Stimulated activated CD8-positive, alpha-beta memory T cell treated with anti-CD3 and anti-CD28 coated beads, Interleukin-15, amount 100 ng/mL, for 48 hours (primary cell): ENCODE measurements at regions not wholly inside any gene's neighbourhood (a gene's known extent, or its start where the extent isn't known, plus 50 kb on each side); places are given as distances from the start of the nearest gene placed in this dataset.

Experiments used
- DNase-seq, 2 donors: peaks; one replicate each; pipeline ENCODE4 v3.0.0-alpha.2; 2020; ENCODE audit warnings: low read depth in 2 of 2

- no peak for DNase-seq
Observed at GRCh38 chr11:115665175-115665821, 161.1 kb upstream of the CADM1 start.

GRCh38 chr11:115664313-115664712 lies 160.1 kb upstream of the CADM1 start:
- no peak for DNase-seq

- no peak for DNase-seq
Observed at GRCh38 chr11:115663790-115664189, 159.6 kb upstream of the CADM1 start.

- DNase-seq: no peak
Observed at GRCh38 chr11:115660030-115660805, 156.0 kb upstream of the CADM1 start.

- no peak for DNase-seq
Observed at GRCh38 chr11:115659061-115659963, 155.1 kb upstream of the CADM1 start.

- no peak for DNase-seq
Observed at GRCh38 chr11:115657586-115657985, 153.4 kb upstream of the CADM1 start.

- DNase-seq: no peak
Observed at GRCh38 chr11:115656669-115657068, 152.5 kb upstream of the CADM1 start.

- DNase-seq: no peak
Observed at GRCh38 chr11:115656041-115656440, 151.8 kb upstream of the CADM1 start.

- DNase-seq: no peak
Observed at GRCh38 chr11:115654792-115655191, 150.6 kb upstream of the CADM1 start.

GRCh38 chr11:115653926-115654325 lies 149.7 kb upstream of the CADM1 start:
- no peak for DNase-seq

GRCh38 chr11:115653076-115653475 lies 148.9 kb upstream of the CADM1 start:
- DNase-seq: no peak

GRCh38 chr11:115652496-115652895 lies 148.3 kb upstream of the CADM1 start:
- DNase-seq: no peak

GRCh38 chr11:115652094-115652493 lies 147.9 kb upstream of the CADM1 start:
- no peak for DNase-seq

GRCh38 chr11:115649461-115649860 lies 145.2 kb upstream of the CADM1 start:
- DNase-seq: no peak

- DNase-seq: no peak
Observed at GRCh38 chr11:115645631-115646317, 141.6 kb upstream of the CADM1 start.

- no peak for DNase-seq
Observed at GRCh38 chr11:115644856-115645255, 140.6 kb upstream of the CADM1 start.

- DNase-seq: no peak
Observed at GRCh38 chr11:115643549-115644270, 139.5 kb upstream of the CADM1 start.

GRCh38 chr11:115642660-115643059 lies 138.4 kb upstream of the CADM1 start:
- DNase-seq: no peak

- DNase-seq: no peak
Observed at GRCh38 chr11:115637599-115638241, 133.5 kb upstream of the CADM1 start.

GRCh38 chr11:115636753-115637527 lies 132.7 kb upstream of the CADM1 start:
- DNase-seq: no peak
